IMR-90 (cell line): ENCODE measurements at regions not wholly inside any gene's neighbourhood (a gene's known extent, or its start where the extent isn't known, plus 50 kb on each side); places are given as distances from the start of the nearest gene placed in this dataset.

Experiments
- ATAC-seq: fragments of 200-7000 bp; cut with Tn5 transposase; 2 replicates; pipeline ENCODE4 v1.9.1; 2020; ENCODE audit warnings: low read depth, mild to moderate bottlenecking, moderate library complexity
- BruUV-seq: library from RNA; stranded (reverse); fragments of 400-500 nt; replicated peaks from 2 replicates; lab custom pipeline; 2021; lab: Mats Ljungman, UMichigan
- CTCF ChIA-PET: fragments of 300-600 bp; formaldehyde crosslinking; extraction: SDS; loops from one replicate; lab custom pipeline; 2021; ENCODE audit warnings: antibody characterized with exemption; lab: Yijun Ruan, JAX
- POLR2A ChIA-PET: fragments of 300-600 bp; sonication (Branson Sonifier 250); formaldehyde crosslinking; loops from one replicate; lab custom pipeline; 2022; ENCODE audit warnings: antibody characterized with exemption; ENCODE audit not compliant: unreplicated experiment; lab: Charles Lee
- DNase-seq: peaks from one replicate; pipeline ENCODE4 v3.0.0; 2013
- H2AFZ ChIP-seq: replicated peaks from 2 replicates; pipeline ENCODE3; 2013; ENCODE audit warnings: low read length, mild to moderate bottlenecking; ENCODE audit not compliant: poor library complexity
- H2AK5ac ChIP-seq: 2 replicates; pipeline ENCODE4 v1.6.1; 2013; ENCODE audit warnings: low read depth, low read length, inconsistent platforms
- H2AK9ac ChIP-seq: replicated peaks from 2 replicates; pipeline ENCODE3; 2013; ENCODE audit warnings: mild to moderate bottlenecking, low read depth, low read length, moderate library complexity; ENCODE audit not compliant: poor library complexity
- H2BK120ac ChIP-seq: 2 replicates; pipeline ENCODE4 v1.6.1; 2013; ENCODE audit warnings: low read depth, low read length, inconsistent platforms
- H2BK15ac ChIP-seq: 3 replicates; pipeline ENCODE4 v1.6.1; 2013; ENCODE audit warnings: low read depth, low read length, inconsistent platforms
- H2BK20ac ChIP-seq: 2 replicates; pipeline ENCODE4 v1.6.1; 2013; ENCODE audit warnings: low read depth, mild to moderate bottlenecking, inconsistent platforms, low read length, moderate library complexity
- H2BK5ac ChIP-seq: 2 replicates; pipeline ENCODE4 v1.6.1; 2013; ENCODE audit warnings: mild to moderate bottlenecking, low read depth, low read length, inconsistent platforms; ENCODE audit not compliant: poor library complexity, severe bottlenecking
- H3K14ac ChIP-seq: replicated peaks from 2 replicates; pipeline ENCODE4 v1.6.1; 2013; ENCODE audit warnings: low read depth, low read length, inconsistent platforms
- H3K18ac ChIP-seq: 2 replicates; pipeline ENCODE4 v1.6.1; 2013; ENCODE audit warnings: low read depth, low read length, control low read depth
- H3K23ac ChIP-seq: 2 replicates; pipeline ENCODE4 v1.6.1; 2013; ENCODE audit warnings: low read depth, low read length, inconsistent platforms
- H3K27ac ChIP-seq: 2 replicates; pipeline ENCODE4 v1.5.1; 2013; ENCODE audit warnings: mild to moderate bottlenecking, control low read depth, low read length; ENCODE audit not compliant: insufficient read depth
- H3K27me3 ChIP-seq: 2 replicates; pipeline ENCODE4 v1.6.1; 2013; ENCODE audit warnings: low read length; ENCODE audit not compliant: control insufficient read depth, insufficient read depth
- H3K36me3 ChIP-seq: 2 replicates; pipeline ENCODE4 v1.6.1; 2013; ENCODE audit warnings: low read length, mixed read lengths; ENCODE audit not compliant: control insufficient read depth, insufficient read depth
- H3K4ac ChIP-seq: 2 replicates; pipeline ENCODE4 v1.6.1; 2013; ENCODE audit warnings: low read depth, low read length, inconsistent platforms
- H3K4me1 ChIP-seq: 2 replicates; pipeline ENCODE4 v1.6.1; 2013; ENCODE audit warnings: low read length, mixed read lengths; ENCODE audit not compliant: control insufficient read depth, insufficient read depth
- H3K4me2 ChIP-seq: 2 replicates; pipeline ENCODE4 v1.6.1; 2013; ENCODE audit warnings: low read depth, mild to moderate bottlenecking, control low read depth, low read length, moderate library complexity
- H3K4me3 ChIP-seq: 2 replicates; pipeline ENCODE4 v1.5.1; 2013; ENCODE audit warnings: low read depth, mild to moderate bottlenecking, control low read depth, low read length, moderate library complexity; ENCODE audit not compliant: insufficient read depth
- H3K56ac ChIP-seq: 2 replicates; pipeline ENCODE4 v1.6.1; 2013; ENCODE audit warnings: low read length, inconsistent platforms; ENCODE audit not compliant: insufficient read depth; ENCODE audit errors: extremely low read depth
- H3K79me1 ChIP-seq, 2 experiments: 2 replicates each; pipeline ENCODE4 v1.6.1; 2013; ENCODE audit warnings: low read length in 2 of 2, inconsistent platforms in 1 of 2, low read depth in 1 of 2
- H3K9ac ChIP-seq: 2 replicates; pipeline ENCODE4 v1.6.1; 2013; ENCODE audit warnings: low read depth, low read length, control low read depth
- H3K9me1 ChIP-seq: 2 replicates; pipeline ENCODE4 v1.6.1; 2013; ENCODE audit warnings: low read length, inconsistent platforms; ENCODE audit not compliant: insufficient read depth
- H3K9me3 ChIP-seq: 2 replicates; pipeline ENCODE4 v1.6.1; 2013; ENCODE audit warnings: low read length; ENCODE audit not compliant: control insufficient read depth, insufficient read depth
- H4K20me1 ChIP-seq: 2 replicates; pipeline ENCODE4 v1.6.1; 2013; ENCODE audit warnings: low read length, inconsistent platforms; ENCODE audit not compliant: insufficient read depth
- H4K5ac ChIP-seq: 2 replicates; pipeline ENCODE4 v1.6.1; 2013; ENCODE audit warnings: mild to moderate bottlenecking, low read depth, low read length, control low read depth
- H4K8ac ChIP-seq, 2 experiments: 2 replicates each; pipeline ENCODE4 v1.6.1; 2013; ENCODE audit warnings: low read depth in 2 of 2, low read length in 2 of 2, control low read depth in 1 of 2, inconsistent platforms in 1 of 2
- H4K91ac ChIP-seq: 2 replicates; pipeline ENCODE4 v1.6.1; 2013; ENCODE audit warnings: low read depth, low read length, inconsistent platforms; ENCODE audit not compliant: insufficient read depth
- BHLHE40 ChIP-seq: fragments of 150-350 bp; IDR thresholded peaks from 2 replicates; pipeline ENCODE4 v1.6.1; 2016; ENCODE audit warnings: mild to moderate bottlenecking, low read depth, low read length
- CEBPB ChIP-seq: IDR thresholded peaks from 2 replicates; pipeline ENCODE4 v1.6.1; 2012; ENCODE audit warnings: low read depth, low read length, improper control_type of control experiment
- CHD1 ChIP-seq: IDR thresholded peaks from 2 replicates; pipeline ENCODE4 v1.6.1; 2012; ENCODE audit warnings: low read depth, low read length, improper control_type of control experiment
- SMC3 ChIP-seq: fragments of 150-350 bp; IDR thresholded peaks from 2 replicates; pipeline ENCODE4 v1.6.1; 2016; ENCODE audit warnings: low read depth, mild to moderate bottlenecking, antibody characterized with exemption, low read length, moderate library complexity
- WGBS, 2 experiments: methylation state at CpG; one replicate each; pipeline versions ENCODE4 v1.1.5 to v1.1.7; 2013; ENCODE audit warnings: missing lambda C conversion rate in 2 of 2; ENCODE audit not compliant: insufficient read length in 1 of 2; ENCODE audit errors: extremely low coverage in 2 of 2; 5-methylcytosine and 5-hydroxymethylcytosine counted together
- dilution Hi-C: fragments of 300-500 bp; cut with HindIII; formaldehyde crosslinking; loops from one replicate; pipeline ENCODE4 v1.14.3; 2018; ENCODE audit warnings: low sequenced_read_pairs; ENCODE audit not compliant: unreplicated experiment
- in situ Hi-C: fragments of 300-500 bp; cut with MboI; formaldehyde crosslinking; loops from 3 replicates; pipeline ENCODE4 v1.14.3; 2019; ENCODE audit warnings: low sequenced_read_pairs, inconsistent platforms, mixed read lengths
- intact Hi-C: fragments of 100-400 bp; cut with micrococcal nuclease; formaldehyde crosslinking; loops from 2 replicates; pipeline ENCODE4 v1.10.0; 2022
- TF ChIP-seq, protein P1 (sequence below): fragments of 150-350 bp; IDR thresholded peaks from 2 replicates; pipeline ENCODE4 v1.6.1; 2016; ENCODE audit warnings: low read depth, mild to moderate bottlenecking, low read length, moderate library complexity, borderline replicate concordance

DNA sequence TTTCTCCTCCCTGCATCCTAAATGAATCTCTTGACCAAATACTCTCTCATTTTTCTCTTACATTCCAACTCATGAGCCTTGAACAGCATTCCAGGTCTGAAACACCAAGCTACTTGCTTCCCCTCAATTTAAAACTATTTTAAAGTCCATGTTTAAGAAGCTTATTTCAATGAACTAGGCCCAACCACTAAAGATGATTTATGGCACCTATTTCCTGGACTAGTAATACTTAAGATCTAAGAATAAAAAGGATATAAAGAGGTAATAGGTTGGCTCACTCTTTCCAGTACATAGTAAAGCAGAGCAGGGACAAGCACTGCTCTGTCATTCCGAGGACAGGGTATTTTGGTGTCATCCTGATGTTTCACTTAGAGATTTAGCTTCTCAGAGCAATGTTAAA, 219.3 kb upstream of the TMCO5A start:
- TF ChIP-seq CEBPB (no peak), SMC3 (no peak), CHD1 (no peak), BHLHE40 (no peak)
- TF ChIP-seq, protein P1, sequence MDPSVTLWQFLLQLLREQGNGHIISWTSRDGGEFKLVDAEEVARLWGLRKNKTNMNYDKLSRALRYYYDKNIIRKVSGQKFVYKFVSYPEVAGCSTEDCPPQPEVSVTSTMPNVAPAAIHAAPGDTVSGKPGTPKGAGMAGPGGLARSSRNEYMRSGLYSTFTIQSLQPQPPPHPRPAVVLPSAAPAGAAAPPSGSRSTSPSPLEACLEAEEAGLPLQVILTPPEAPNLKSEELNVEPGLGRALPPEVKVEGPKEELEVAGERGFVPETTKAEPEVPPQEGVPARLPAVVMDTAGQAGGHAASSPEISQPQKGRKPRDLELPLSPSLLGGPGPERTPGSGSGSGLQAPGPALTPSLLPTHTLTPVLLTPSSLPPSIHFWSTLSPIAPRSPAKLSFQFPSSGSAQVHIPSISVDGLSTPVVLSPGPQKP, result no peak
- dilution Hi-C loops, result no loop called here
- no peak overlapping the region for H3K9ac ChIP-seq
- no peak overlapping the region for H2BK120ac ChIP-seq
- H3K27ac ChIP-seq, result no peak overlapping the region
- DNase-seq, result no peak
- H3K9me3 ChIP-seq, result no peaks in the 10 kb centered on the region
- no peak overlapping the region for H3K4me3 ChIP-seq
- H2AK9ac ChIP-seq, result no peak overlapping the region
- H4K20me1 ChIP-seq, result no peaks in the 10 kb centered on the region
- H3K56ac ChIP-seq, result no peak overlapping the region
- ChIA-PET CTCF (no interaction called here), POLR2A (interaction anchor here (0.6 kb wide), 2 partner anchors 354 to 1460 kb away, joined by 3 to 4 read pairs; no protein-coding TSS in a partner anchor)
- no peak overlapping the region for H2BK20ac ChIP-seq
- H2BK5ac ChIP-seq, result no peak overlapping the region
- no peaks in the 10 kb centered on the region; the same call in 1 of the 2 replicates for H3K27me3 ChIP-seq
- H2BK15ac ChIP-seq, result no peak overlapping the region
- BruUV-seq, result no TSS peak
- no peak overlapping the region for H4K5ac ChIP-seq
- intact Hi-C loops, result no loop called here
- no peak overlapping the region for H3K18ac ChIP-seq
- ATAC-seq, result no peak
- H3K4ac ChIP-seq, result no peak overlapping the region
- H2AFZ ChIP-seq, result no peak overlapping the region
- no peak overlapping the region for H4K8ac ChIP-seq
- no peak overlapping the region for H2AK5ac ChIP-seq
- no peak overlapping the region for H3K14ac ChIP-seq
- no peak overlapping the region for H3K23ac ChIP-seq
- in situ Hi-C loops, result no loop called here
- no peak overlapping the region for H3K4me2 ChIP-seq
- no peaks in the 10 kb centered on the region for H3K4me1 ChIP-seq
- H4K91ac ChIP-seq, result no peak overlapping the region
- no peaks in the 10 kb centered on the region for H3K9me1 ChIP-seq
- no peaks in the 10 kb centered on the region for H3K79me1 ChIP-seq
- no peaks in the 10 kb centered on the region for H3K36me3 ChIP-seq
- WGBS, 2 experiments, result no CpG with 5 or more reads among the region's 1 CpG
